Breast epithelium (tissue), 4 donors: ENCODE measurements at regions not wholly inside any gene's neighbourhood (a gene's known extent, or its start where the extent isn't known, plus 50 kb on each side); places are given as distances from the start of the nearest gene placed in this dataset.

Experiments
- DNase-seq, 2 donors: peaks; one replicate each; pipeline ENCODE4 v3.0.0-alpha.2; 2019; ENCODE audit warnings: low spot score in 2 of 2
- H3K27ac ChIP-seq, 2 donors: fragments of 200-600 bp; sonication (generic) in 1 of 2; one replicate each; pipeline ENCODE4 v1.5.1; 2016 to 2019; ENCODE audit warnings: mild to moderate bottlenecking in 1 of 2
- H3K27me3 ChIP-seq, 2 donors: fragments of 200-600 bp; sonication (generic) in 1 of 2; one replicate each; pipeline versions ENCODE4 v1.5.1 to v1.6.0; 2017 to 2019; ENCODE audit warnings: control low read depth in 1 of 2, mild to moderate bottlenecking in 1 of 2
- H3K36me3 ChIP-seq: fragments of 200-600 bp; one replicate; pipeline ENCODE4 v1.5.1; 2019
- H3K4me1 ChIP-seq, 2 donors: fragments of 200-600 bp; sonication (generic); one replicate each; pipeline ENCODE4 v1.5.1; 2016 to 2019; ENCODE audit warnings: control low read depth in 1 of 2
- H3K4me3 ChIP-seq, 3 donors: fragments of 200-600 bp; sonication (generic); 1 replicate in 2 of 3; 2 replicates in 1 of 3; pipeline ENCODE4 v1.5.1; 2016 to 2019; ENCODE audit warnings: mild to moderate bottlenecking in 3 of 3, moderate library complexity in 2 of 3
- H3K9me3 ChIP-seq, 2 donors: fragments of 200-600 bp; sonication (generic) in 1 of 2; one replicate each; pipeline ENCODE4 v1.5.1; 2016 to 2019; ENCODE audit warnings: control low read depth in 1 of 2
- POLR2A ChIP-seq: fragments of 450-650 bp; IDR thresholded peaks from one replicate; pipeline ENCODE4 v1.6.1; 2016; ENCODE audit warnings: antibody characterized with exemption, mild to moderate bottlenecking, moderate library complexity
- POLR2AphosphoS5 ChIP-seq, 3 donors: sonication (generic); formaldehyde crosslinking; IDR thresholded peaks; one replicate each; pipeline ENCODE4 v1.6.1; 2017; ENCODE audit warnings: antibody characterized with exemption in 3 of 3
- intact Hi-C: fragments of 100-400 bp; cut with DNase I; formaldehyde crosslinking; loops from one replicate; pipeline ENCODE4 v1.15.1; 2023; ENCODE audit warnings: low total_unique reads
- TF ChIP-seq, protein P1 (sequence below), 3 donors: fragments of 450-650 bp; IDR thresholded peaks; one replicate each; pipeline ENCODE4 v1.5.1; 2016 to 2017; ENCODE audit warnings: antibody characterized with exemption in 3 of 3, mild to moderate bottlenecking in 3 of 3, moderate library complexity in 3 of 3

- Histone ChIP-seq H3K4me3 (no peak overlapping the region), H3K4me1 (no peaks in the 10 kb centered on the region), H3K36me3 (no peaks in the 10 kb centered on the region), H3K27me3 (no peaks in the 10 kb centered on the region), H3K27ac (no peak overlapping the region), H3K9me3 (no peaks in the 10 kb centered on the region)
- TF ChIP-seq, protein P1, sequence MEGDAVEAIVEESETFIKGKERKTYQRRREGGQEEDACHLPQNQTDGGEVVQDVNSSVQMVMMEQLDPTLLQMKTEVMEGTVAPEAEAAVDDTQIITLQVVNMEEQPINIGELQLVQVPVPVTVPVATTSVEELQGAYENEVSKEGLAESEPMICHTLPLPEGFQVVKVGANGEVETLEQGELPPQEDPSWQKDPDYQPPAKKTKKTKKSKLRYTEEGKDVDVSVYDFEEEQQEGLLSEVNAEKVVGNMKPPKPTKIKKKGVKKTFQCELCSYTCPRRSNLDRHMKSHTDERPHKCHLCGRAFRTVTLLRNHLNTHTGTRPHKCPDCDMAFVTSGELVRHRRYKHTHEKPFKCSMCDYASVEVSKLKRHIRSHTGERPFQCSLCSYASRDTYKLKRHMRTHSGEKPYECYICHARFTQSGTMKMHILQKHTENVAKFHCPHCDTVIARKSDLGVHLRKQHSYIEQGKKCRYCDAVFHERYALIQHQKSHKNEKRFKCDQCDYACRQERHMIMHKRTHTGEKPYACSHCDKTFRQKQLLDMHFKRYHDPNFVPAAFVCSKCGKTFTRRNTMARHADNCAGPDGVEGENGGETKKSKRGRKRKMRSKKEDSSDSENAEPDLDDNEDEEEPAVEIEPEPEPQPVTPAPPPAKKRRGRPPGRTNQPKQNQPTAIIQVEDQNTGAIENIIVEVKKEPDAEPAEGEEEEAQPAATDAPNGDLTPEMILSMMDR (IDR thresholded peaks at IDR 0.05): no peak
- TF ChIP-seq POLR2AphosphoS5 (IDR thresholded peaks at IDR 0.05): no peak
- no peak for TF ChIP-seq POLR2A
- intact Hi-C loops: no loop called here
- DNase-seq: no peak
Measured at GRCh38 chr10:63783882-63784281, 262.7 kb downstream of the REEP3 start.

GRCh38 chr10:63788152-63788821, 267.1 kb downstream of the REEP3 start:
- Histone ChIP-seq H3K4me3 (no peak overlapping the region), H3K27me3 (no peaks in the 10 kb centered on the region), H3K36me3 (no peaks in the 10 kb centered on the region), H3K4me1 (no peaks in the 10 kb centered on the region), H3K9me3 (peaks cover 0 to 3% of the 10 kb centered on the region in 2 donors), H3K27ac (no peak overlapping the region)
- no peak for DNase-seq
- no peak for TF ChIP-seq POLR2A
- no peak for TF ChIP-seq POLR2AphosphoS5 (IDR thresholded peaks at IDR 0.05)
- TF ChIP-seq, protein P1 (IDR thresholded peaks at IDR 0.05): no peak
- intact Hi-C loops: no loop called here

GRCh38 chr10:63795094-63795860, 274.1 kb downstream of the REEP3 start:
- TF ChIP-seq POLR2AphosphoS5 (IDR thresholded peaks at IDR 0.05): no peak
- Histone ChIP-seq H3K27me3 (no peaks in the 10 kb centered on the region), H3K36me3 (no peaks in the 10 kb centered on the region), H3K4me3 (no peak overlapping the region), H3K9me3 (peaks cover 0 to 5% of the 10 kb centered on the region in 2 donors), H3K27ac (no peak overlapping the region), H3K4me1 (no peaks in the 10 kb centered on the region)
- intact Hi-C loops: no loop called here
- DNase-seq: no peak

- H3K27ac ChIP-seq: peak overlapping the region; percentile 80 to 85
- H3K4me3 ChIP-seq: peak overlapping the region in 2 of 3 donors; percentile 3 to 33
- no peaks in the 10 kb centered on the region for H3K9me3 ChIP-seq
- TF ChIP-seq POLR2A (no peak), POLR2AphosphoS5 (IDR thresholded peaks at IDR 0.05) (peak in 1 of 3 donors; percentile 61)
- TF ChIP-seq, protein P1 (IDR thresholded peaks at IDR 0.05): no peak
- intact Hi-C loops: no loop called here
- DNase-seq: peak in 1 of 2 donors; percentile 89
- no peaks in the 10 kb centered on the region for H3K4me1 ChIP-seq
- no peaks in the 10 kb centered on the region for H3K27me3 ChIP-seq
- H3K36me3 ChIP-seq: no peaks in the 10 kb centered on the region
Measured at GRCh38 chr10:63798599-63799498, 277.6 kb downstream of the REEP3 start.

DNA sequence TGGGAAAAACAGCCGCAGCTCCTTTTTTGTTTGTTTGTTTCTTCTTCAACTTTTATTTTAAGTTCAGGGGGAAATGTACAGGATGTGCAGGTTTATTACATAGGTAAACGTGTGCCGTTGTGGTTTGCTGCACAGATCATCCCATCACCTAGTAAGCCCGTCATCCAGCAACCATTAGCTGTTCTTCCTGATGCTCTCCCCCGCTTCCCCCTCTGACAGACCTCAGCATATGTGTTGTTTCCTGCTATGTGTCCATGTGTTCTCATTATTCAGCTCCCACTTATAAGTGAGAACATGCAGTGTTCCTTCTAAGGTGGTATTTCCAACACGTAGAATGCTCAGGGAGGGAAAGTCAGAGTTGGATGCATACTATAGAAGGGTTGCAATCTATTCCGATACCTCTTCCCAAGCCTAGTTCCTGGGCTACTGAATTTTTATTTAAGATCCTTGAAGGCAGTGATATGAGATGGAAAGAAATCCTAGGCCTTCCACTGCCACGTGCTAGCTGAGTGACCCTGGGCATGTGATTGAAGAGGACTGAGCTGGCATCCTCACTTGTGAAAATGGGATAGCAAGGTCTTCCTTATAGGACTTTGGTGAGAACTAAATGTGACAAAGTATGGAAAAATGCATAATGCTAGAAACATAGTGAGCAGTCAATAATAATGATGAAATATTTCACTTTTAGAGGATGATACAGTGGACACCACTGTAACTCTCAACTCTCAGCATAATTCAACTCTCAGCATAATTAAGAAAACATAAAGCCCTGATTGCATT, 278.5 kb downstream of the REEP3 start:
- DNase-seq: no peak
- no peaks in the 10 kb centered on the region for H3K4me1 ChIP-seq
- no peaks in the 10 kb centered on the region for H3K9me3 ChIP-seq
- H3K27ac ChIP-seq: peak overlapping the region; percentile 80 to 85
- no peaks in the 10 kb centered on the region for H3K36me3 ChIP-seq
- H3K27me3 ChIP-seq: no peaks in the 10 kb centered on the region
- H3K4me3 ChIP-seq: peak overlapping the region in 2 of 3 donors; percentile 3 to 33
- TF ChIP-seq POLR2AphosphoS5 (IDR thresholded peaks at IDR 0.05) (no peak), POLR2A (no peak)
- TF ChIP-seq, protein P1 (IDR thresholded peaks at IDR 0.05): no peak
- intact Hi-C loops: no loop called here
